GM21576 (cell line): ENCODE measurements at regions not wholly inside any gene's neighbourhood (a gene's known extent, or its start where the extent isn't known, plus 50 kb on each side); places are given as distances from the start of the nearest gene placed in this dataset.
"Not testable (repeated sequence)": the region's sequence is repeated elsewhere in the genome, so short reads cannot be mapped to it uniquely, and the experiment has no call there.

Source experiments
- ATAC-seq: cut with Tn5 transposase; IDR thresholded peaks from one replicate; pipeline ENCODE4 v1.9.1; 2021; ENCODE audit warnings: mild to moderate bottlenecking, moderate library complexity; ENCODE audit not compliant: unreplicated experiment

DNA sequence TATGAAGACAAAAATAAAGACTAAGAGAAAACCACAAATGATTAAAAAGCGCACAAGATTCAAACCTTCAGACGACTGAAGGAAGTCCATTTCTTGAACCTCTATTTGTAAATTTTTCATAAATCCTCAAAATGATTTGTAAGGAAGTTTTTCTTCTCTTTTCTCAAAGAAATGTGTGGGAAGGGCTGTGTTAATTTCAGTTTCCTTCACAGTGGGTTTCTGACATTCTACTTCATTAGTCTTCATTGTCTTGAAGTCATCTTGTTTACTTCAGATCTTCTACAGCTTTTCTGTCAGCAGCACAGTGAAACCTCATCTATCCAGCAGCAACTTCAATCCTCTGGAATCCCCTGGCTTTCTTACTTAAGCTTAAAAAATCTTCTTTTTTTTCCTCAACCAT is 87.6 kb upstream of the MYLIP start:
- no peak for ATAC-seq

DNA sequence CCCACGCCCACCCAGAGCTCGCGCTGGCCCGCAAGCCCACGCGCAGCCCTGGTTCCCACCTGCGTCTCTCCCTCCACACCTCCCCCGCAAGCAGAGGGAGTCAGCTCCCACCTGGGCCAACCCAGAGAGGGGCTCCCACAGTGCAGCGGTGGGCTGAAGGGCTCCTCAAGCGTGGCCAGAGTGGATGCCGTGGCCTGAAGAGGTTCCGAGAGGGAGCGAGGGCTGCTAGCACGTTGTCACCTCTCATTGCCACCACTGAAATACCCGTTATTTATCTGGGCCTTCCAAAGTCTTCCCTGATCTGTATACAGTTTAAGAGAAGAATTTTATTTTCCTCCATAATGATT is 88.3 kb upstream of the MYLIP start:
- ATAC-seq = no peak

DNA sequence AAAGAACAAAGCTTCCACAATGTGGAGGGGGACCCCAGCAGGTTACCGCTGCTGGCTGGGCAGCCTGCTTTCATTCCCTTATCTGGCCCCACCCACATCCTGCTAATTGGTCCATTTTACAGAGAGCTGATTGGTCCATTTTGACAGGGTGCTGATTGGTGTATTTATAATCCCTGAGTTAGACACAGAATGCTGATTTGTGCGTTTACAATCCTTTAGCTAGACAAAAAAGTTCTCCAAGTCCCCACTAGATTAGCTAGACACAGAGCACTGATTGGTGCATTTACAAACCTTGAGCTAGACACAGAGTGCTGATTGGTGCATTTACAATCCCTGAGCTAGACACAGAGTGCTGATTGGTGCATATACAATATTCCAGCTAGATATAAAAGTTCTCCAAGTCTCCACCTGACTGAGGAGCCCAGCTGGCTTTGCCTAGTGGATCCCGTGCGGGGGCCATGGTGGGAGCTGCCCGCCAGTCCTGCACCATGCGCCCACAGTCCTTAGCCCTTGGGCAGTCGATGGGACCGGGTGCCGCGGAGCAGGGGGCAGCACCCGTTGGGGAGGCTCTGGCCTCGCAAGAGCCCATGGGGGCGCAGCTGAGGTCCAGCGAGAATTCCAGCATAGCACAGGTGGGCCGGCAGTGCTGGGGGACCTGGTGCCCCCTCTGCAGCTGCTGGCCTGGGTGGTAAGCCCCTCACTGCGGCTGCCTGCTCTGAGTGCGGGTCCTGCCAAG is 88.8 kb upstream of the MYLIP start:
- not testable (repeated sequence) for ATAC-seq

DNA sequence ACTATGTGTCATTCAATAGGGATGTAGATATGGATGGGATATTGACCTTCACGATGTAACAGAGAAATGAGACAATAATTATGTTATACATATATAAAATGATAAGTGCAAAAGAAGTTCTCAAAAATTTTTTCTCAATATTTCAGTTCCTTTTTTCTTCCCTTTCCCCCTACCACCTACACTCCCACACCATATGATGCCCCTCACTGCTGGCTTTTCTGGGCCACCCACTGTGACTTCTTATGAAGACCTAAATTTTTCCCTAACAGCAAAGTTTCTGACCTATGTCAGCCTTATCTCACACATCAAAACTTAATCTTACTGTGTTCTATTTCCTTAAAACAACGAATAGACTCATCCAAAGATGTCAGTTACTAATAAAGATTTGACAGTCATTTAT is 89.9 kb upstream of the MYLIP start:
- ATAC-seq = no peak

DNA sequence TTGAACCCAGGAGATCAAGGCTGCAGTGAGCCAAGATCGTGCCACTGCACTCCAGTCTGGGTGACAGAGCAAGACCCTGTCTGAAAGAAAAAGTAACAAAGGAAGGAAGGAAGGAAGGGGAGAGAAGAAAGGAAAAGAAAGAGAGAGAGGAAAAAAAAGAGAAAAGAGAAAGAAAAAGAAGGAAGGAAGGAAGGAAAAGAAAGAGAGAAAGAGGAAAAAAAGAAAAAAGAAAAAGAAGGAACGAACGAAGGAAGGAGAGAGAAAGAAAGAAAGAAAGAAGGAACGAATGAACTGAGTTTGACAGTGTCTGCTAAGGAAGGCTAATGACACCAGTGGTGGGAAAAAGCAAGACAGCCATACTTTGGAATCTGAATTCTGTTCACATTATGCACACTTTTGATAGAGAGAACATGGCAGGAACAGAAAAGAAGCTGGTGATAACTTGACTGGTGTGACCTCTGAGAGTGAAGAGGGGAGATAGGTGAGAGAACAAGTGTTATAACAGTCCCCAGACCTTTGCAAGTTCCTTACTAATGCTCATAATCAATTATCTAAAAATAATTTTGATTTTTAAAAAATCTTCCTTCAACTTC is 93.3 kb upstream of the MYLIP start:
- no peak for ATAC-seq

DNA sequence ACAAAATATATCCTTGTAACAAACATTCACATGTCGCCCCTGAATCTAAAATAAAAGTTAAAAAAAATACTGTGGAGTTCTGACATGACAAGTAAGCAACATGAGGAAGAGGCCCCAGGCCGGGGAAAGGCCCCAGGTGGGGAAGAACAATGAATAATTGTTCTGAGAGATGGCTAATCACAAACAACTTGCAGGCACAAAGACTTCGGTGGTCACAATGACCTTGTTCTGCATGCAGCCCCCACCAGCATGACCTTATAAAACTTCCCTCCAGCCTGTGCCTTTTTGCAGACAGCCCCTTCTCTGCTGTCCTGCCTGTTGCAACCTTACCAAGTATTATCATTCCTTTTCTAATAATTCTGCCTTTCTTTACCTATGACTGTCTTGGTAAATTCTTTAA is 95.7 kb upstream of the MYLIP start:
- ATAC-seq = no peak

DNA sequence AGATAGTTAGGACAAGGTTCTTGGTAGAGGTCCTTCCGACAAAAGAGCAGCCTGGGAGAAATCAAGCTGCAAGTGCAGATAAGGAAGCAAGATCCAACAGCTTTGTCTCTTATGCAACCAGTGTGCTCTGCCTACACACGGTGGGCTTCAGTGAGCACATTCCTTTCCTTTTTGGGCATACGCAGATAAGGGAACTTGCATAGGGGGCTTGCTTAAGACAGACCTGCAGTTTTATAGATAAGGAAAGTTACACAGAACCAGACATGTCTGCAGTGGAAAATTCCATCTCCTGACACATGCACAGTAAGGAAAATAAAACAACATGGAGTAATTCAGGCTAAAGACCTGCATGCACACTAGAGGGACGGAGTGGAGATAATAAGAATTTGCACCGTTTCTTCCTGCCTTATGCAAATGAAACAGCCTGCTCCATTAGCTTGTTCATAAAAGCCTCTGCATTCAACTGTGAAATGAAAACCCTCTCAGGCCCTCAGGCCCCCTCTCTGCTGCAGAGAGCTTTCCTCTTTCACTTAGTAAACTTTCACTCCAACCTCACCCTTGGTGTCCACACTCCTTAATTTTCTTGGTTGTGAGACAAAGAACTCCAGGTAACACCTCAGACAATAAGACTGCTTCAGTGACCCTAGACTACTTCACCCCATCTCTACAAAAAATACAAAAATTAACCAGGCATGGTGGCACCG is 97.5 kb upstream of the MYLIP start:
- no peak for ATAC-seq

DNA sequence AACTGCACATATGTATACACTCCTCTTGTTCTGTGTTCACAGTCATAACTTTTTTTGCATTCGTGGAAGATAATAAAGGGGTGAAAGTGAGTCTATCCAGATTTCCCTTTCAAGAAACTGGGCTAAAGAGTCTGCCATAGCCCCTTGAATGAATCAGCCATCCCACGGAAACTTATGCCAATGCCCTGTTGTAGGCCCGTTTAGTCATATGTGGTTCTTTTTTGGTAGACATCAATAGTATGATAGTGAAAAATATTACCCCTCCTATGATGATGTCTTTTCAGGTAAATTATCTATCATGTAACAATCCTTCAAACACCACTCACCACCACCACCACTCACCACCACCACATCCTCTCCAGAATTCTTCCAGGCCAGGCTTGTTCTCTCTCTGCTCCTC is 99.9 kb upstream of the MYLIP start:
- no peak for ATAC-seq

DNA sequence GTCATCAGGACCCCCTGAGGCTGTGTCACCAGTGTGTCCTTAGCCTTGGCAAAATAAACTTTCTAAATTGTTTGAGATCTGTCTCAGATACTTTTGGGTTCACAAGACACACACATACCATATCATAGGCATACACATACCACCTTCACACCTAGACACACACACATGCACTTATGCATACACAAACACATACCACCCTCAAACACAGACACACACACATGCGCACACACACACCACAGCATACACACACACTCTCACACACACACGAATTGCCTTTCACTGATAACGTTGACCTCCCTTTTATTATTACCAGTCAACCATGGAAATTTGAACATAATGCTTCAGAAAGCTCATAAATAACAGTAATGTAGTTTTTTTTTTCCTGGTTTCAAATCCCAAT is 108.6 kb upstream of the MYLIP start:
- no peak for ATAC-seq

DNA sequence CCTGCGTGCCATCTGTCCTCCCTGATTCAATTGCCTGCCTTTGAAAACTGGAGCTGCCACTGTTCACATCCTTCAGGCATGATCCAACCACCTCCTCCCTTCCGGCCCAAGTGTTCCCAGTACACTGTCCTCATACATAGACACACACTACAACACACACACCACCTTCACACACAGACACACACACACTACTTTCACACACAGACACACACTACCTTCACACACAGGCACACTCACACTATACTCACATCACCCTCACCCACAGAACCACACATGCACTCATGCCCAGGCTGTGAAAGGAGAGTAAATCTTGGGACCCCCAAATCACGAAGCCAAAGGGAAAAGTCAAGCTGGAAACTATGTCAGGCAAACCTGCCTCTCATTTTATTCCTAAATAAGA is 109.4 kb upstream of the MYLIP start:
- no peak for ATAC-seq

DNA sequence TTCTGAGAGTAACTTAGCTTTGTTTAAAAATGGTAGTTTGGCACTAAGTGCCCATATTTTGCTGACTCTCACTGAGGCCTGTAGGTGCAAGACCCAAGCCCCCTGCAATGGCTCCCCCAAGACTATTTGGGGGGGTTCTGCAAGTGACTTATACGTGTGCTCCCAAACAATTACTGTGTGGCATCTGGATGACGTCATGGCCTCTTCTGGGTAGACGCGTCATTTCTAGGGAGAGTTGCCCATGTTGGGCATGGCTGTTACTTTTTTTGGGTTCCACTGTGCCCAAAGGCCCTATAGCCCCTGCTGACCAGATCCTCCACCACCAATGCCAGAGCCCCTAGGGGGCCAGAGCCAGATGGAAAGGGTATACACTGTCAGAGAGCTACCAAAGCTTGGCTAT is 110.3 kb upstream of the MYLIP start:
- ATAC-seq = no peak

DNA sequence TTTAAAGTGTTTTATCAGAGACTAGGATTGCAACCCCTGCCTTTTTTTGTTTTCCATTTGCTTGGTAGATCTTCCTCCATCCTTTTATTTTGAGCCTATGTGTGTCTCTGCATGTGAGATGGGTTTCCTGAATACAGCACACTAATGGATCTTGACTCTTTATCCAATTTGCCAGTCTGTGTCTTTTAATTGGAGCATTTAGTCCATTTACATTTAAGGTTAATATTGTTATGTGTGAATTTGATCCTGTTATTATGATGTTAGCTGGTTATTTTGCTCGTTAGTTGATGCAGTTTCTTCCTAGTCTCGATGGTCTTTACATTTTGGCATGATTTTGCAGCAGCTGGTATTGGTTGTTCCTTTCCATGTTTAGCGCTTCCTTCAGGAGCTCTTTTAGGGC is 114.6 kb upstream of the MYLIP start:
- ATAC-seq = not testable (repeated sequence)

DNA sequence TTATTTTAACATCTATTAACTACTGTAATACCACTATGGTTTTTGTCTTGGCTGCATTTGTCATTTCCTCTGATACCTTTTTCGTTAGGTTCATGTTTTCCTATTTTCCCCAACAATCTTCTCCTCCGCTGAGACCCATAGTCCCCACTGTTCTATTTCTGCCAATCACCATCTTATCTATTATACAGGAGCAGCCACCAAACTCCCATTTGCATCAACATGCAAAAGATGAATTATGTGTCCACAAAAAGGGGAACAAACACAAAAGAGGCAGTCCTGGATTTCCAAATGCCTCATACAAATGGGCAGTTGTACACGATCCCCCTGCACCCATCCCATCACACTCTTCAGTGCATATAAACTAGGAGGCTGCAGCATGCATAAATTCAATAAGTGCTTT is 121.7 kb upstream of the MYLIP start:
- ATAC-seq = no peak

DNA sequence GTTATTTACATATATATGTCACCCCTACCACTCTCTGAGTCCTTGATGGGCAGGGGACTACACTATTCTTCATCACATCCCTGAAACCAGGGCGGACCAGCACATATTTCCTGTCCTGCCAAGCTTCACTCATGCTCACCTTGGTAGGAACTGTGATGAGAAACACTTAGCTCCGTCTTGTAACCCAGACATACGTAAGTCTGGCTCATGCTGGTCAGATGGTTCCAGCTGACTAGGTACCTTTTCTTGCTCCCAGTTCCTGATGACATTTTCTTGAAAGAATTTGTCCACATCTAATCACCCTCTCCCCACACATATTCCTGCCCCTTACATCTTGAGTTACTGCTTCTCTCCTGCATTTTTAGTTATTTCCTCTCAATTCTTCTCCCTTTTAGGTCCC is 122.2 kb upstream of the MYLIP start:
- ATAC-seq = no peak

DNA sequence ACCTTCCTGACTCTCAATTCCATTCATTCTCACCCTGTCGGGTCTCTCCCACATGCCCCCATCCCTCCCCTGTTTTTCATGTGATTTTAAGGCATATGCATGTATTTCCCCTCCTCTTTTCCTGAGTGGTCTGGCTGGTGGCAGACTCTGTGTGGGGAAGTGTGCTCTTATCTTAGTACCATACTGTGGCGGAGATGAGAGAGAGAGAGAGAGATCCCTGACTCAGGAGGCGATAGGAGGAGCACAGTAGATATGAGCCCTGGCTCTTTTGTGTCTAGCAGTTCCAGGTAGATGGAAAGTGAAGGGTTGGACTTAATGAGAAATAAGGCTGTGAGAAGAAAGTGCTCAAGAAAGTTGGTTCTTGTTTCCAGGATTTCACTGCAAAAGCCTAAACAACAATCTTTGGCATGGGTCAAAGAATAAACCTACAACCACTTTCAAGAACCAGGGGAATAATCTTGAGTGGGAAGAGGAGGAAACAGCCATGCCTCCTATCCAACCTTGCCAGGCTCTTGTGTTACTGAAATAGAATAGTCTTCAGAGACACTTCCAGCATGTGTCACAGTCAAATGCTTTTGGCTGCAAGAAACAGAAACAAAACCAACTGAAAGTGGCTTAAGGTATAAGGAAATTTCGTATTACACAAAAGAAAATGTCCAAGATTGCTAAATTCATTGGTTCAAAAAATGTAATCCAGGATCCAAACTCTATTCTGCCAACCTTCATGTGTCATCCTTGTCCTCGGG is 123.8 kb upstream of the MYLIP start:
- ATAC-seq = no peak

DNA sequence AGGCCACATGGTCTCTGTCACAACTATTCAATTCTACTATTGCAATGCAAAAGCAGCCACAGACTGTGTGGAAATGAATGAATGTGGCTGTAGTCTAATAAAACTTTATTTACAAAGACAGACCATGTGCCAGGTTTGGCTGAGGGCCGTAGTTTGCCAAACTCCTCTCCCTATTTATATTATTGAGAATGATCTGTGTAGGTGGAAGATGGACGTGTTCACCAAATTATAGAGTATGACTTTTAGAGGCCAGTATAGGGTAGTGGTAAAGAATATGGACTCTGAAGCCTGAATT is 125.7 kb upstream of the MYLIP start:
- ATAC-seq = no peak

DNA sequence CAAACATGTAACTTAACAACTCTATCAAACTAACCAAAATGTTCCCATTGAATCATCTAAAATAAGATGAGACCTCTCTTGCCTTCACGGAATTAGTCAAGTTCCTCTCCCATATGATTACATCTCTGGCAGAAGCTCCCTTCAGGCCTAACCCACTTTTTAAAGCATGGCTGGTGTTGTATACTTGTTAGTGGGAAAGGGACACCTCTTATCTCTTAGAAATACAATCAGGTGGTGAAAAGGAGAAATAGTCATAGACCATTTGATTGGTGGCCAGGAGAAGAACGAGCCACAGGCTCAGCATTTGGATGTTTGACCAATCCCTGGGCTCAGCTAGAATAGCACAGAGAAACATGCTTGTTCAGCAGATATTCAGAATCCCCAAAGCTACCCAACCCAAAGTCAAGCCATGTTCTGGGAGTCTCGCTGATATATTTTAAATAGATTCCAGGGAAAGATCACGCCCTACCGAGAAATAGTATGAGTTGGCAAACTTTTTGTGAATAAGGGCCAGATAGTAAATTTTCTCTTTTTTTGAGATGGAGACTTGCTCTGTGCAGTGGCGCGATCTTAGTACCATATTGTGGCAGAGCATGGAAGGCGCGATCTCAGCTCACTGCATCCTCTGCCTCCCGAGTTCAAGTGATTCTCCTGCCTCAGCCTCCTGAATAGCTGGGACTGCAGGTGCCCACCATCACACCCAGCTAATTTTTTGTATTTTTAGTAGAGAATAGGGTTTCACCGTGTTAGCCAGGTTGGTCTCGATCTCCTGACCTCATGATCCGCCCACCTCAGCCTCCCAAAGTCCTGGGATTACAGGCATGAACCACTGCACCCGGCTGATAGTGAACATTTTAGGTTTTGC is 126.3 kb upstream of the MYLIP start:
- ATAC-seq = no peak

DNA sequence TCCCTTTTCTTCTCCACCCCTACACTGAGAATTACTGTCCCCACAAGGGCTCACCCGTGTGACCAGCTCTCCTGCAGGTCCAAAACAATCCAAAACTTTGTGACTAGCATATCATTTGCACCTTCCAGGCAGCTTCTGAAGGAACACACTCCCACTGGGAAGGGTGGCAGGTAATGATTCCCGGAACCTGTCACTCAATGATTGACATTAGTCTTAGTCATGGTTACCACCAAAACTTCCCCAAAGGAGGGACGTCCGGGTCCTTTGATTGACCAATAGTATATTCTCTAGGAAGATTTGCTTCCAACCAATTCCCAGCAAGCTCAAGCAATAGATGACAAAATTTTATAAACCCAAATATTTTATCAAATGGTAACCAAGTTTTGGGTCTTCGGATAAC is 127.7 kb upstream of the MYLIP start:
- ATAC-seq = no peak

DNA sequence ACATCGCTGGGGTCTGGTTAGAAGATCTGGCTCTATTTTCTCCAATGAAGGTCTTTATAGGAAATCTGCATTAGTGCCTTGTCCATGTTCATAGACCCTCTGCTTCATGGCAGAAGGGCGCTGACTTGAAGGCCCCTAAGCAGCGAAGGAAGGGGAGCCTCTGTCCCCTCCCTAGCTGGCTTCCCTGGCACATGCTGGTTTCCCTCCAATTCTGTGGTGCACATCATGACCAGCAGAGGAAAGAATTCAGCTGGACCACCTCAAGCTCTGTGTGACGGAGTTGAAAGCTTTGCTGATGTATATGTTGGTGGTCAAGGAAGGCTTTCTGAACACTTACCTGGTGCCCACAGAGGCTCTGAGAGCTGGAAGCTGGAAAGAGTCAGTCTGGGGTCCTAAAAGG is 129.7 kb upstream of the MYLIP start:
- no peak for ATAC-seq

DNA sequence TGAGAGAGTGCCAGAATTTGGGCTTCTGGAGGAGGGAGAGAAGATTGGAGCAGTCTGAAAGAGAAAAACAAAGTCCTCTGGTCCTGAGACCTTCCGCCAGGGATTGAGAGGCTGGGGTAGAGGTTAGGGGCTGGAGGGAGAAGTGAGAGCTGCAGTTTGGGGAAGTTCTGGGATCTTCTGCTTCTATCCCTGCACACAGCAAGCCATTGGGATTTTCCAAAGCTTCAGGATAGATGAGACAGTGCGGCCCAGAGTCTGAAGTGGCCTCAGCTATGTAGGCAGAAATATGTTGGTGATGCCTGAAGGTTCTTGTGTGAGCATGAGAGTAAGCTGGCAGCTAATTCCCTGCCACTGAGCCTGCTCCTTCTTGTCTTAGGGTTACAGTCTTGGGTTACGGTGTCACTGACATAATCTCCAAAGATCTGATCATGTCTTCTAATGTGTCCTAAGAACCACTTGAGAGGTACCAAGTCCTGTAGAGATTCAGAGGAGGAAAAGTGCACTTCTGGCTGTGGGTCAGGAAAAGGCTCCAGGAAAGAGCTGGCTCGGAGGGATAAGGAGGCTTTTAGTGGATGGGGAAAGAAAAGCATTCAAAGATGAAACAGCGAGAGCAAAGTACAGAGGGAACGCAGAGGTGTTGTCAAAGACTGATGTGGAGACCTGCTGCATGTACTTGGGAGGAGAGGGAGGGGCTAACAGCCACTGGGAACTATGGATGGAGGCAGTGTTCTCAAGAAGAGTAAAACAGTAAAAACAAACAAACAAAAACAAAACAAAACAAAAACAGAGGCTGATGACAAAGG is 131.1 kb upstream of the MYLIP start:
- ATAC-seq = no peak
